IPS-NIHi7 (cell line): ENCODE measurements at regions not wholly inside any gene's neighbourhood (a gene's known extent, or its start where the extent isn't known, plus 50 kb on each side); places are given as distances from the start of the nearest gene placed in this dataset.
"Not testable (repeated sequence)": the region's sequence is repeated elsewhere in the genome, so short reads cannot be mapped to it uniquely, and the experiment has no call there.

Experiments
- DNase-seq: peaks from one replicate; pipeline ENCODE4 v3.0.0; 2012; ENCODE audit warnings: mixed read lengths; ENCODE audit errors: extremely low spot score

DNA sequence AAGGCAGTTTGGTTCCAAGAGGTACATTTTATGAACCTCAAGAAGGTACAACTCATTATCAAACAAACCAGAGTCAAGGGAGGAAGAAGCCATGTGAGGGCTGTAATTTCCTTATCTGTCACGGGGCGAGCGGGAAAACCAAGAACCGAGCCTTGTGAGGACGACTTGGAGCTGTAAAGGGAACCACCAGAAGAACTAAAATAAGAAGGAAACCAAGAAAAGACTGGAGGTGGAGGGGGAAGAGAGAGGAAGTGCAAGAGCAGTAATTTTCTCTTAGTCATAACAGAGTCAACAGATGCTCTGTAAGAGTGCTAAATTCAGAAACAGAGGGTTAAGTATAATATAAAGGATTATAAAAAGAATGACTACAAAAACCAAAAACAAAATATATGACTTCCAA, 127.1 kb downstream of the DIRAS2 start:
- DNase-seq: no peak

DNA sequence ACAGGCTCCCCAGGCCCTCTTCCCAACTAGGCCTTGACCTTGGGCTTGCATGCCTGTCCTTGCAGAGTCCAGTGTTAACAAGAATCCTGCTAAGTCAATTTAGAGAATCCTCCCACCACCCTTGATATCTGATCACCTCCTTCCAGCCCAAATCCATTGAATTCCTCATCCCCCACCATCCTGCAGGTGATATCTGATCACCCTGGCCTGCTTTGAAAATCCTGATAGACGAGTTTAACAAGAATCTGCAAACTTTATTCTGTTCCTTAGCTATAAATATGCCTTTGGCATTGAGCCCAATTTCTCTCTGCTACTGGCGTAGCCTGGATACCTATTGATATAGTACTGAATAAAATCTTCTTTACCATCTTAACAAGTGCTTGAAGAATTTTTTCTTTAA, 125.5 kb downstream of the DIRAS2 start:
- DNase-seq: no peak

DNA sequence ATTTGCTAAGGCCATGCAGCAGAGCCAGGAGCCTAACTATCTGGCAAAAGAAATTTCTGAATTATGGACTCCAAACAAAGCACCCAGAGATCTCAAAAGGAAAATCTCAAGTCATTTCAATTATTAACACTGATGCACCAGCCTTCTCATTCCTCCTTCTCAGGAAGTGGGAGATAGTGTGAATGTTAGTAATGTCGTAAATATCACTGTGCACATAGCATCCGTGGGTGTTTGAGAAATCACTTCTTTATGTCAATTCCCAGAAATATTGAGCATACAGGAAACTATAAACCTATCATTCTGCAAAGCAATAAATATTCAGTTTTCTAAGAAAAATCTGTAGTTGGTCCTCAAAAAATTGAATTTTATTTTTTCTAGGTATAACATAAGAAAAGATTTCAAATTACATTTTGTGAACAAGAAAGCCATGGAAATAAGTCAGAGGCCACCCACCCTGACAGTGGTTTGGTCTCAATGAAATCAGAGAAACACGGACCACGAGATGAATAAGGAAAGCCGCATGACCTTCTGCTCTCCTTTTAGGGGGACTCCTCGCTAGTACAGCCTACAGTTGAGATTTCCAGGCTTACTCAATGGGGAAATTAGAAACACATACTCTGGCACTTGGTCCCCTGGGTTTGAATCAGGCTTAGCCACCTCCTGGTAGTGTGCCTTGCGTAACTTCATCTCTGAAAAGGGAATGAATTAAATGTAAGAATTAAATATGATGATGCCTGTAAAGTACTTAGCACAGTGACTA, 120.6 kb downstream of the DIRAS2 start:
- DNase-seq: no peak

DNA sequence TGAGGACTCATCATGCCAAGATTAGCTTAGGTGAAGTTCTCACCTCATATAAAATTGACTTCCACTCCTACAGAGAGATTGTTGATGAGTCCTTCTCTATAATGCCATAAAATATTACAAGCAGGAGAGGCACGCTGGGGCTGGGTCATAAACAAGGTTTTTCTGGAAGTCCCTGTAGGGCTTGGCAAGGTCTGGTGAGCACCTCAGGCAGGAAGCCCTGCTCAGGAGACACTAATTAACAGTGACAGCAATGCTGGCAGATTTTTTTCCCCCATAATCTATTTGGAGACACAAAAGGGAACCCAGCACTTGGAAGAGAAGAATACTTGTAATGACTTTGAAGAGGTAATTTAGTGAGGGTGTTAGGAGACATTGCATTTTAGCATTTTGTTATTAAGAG, 118.7 kb downstream of the DIRAS2 start:
- DNase-seq: no peak

DNA sequence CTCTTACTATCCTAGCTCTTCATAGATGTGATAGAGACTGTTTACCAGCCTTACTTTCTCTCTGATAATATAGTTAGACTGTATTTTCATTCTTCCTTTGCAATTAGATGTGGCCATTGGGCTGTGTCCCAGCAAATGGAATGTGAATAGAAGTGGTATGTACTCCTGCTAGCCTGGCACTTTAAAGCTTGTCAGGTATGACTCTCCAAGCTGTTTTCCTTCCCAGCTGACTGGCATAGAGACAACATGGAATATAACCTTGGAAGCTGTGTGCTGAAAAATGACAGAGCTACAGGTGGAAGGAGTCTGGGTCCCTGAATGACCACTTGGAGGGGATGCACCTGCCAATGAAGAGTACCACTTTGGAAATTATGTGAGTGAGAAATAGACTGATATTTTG, 116.2 kb downstream of the DIRAS2 start:
- no peak for DNase-seq

DNA sequence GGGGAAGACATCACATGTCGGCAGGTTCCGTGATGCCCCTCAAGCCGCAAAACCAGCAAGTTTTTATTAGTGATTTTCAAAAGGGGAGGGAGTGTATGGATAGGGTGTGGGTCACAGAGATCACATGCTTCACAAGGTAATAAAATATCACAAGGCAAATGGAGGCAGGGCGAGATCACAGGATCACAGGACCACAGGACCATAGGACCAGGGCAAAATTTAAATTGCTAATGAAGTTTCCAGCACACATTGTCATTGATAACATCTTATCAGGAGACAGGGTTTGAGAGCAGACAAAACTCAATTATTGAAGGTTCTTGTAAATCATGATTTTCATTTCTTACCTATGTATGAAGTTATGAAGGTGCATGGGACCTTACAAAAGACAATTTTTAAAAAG, 106.5 kb downstream of the DIRAS2 start:
- not testable (repeated sequence) for DNase-seq

DNA sequence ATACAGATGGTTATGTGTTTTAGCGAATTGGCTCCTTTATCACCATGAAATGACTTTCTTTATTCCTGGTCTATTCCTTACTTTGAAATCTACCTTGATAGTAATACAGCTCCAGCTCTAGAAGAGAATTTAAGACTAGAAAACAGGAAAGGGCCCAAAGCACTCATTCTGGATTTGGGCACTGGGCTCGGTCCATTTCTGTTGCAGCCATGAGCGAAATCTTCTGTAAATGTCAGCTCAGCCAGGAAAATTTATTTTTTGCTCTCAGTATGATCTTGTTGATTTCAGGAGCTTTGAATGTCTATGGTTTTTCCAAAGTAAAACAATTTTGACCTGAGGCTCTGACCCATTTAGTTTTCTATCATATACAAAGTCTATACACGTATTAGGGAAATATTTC, 104.1 kb downstream of the DIRAS2 start:
- DNase-seq: no peak

DNA sequence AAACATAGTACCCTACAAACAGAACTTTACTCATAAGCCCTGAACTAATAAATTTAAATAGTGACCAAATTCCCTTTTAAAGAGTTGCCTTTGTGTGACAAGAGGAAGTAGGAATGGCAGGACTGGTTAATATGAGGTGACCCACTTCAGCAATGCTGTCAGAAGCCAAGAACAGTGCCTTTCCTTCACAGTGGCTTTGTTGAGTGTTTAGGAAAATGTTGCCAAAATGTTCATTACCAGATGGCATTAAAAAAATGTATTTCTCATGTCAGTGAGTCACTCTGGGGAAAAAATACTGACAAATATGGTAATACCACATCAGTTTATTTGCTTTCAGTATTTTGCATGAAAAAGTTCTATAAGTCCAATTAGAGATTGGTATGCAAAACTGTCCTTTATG, 103.3 kb downstream of the DIRAS2 start:
- DNase-seq: no peak

DNA sequence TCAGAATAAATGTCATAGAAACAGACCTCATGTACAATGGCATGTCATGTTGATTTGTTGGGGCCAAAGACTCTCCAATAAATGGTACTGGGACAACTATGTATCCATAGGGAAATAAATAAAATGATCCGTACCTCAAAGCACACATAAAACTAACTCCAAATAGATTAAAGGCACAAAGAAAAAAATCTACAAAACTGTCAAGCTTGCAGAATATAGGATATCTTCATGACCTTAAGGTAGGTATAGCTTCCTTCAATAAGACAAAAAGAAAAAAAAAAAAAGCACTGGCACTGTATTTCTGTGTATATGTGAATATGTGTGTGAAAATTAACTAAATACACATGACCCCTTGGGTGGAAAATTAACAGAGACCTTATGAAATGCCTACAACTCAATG, 101.9 kb downstream of the DIRAS2 start:
- DNase-seq: no peak

DNA sequence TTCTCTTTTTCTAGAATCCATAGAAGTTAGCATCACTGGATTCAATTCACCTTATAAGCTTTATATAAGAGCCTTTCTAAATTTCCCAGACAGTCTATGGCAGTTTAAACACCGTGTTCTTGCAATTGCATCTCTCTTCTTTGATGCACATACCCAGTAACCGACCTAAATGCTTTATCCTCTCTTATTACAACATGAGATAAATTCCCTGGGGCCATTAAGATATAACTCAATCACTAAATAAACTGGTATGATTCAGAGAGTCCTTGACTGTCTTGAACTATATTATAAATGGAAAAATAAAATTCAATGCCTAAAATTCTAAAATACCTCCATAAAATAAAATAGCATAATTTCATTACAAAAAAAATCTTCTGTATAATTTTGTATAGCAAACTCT, 98.1 kb downstream of the DIRAS2 start:
- no peak for DNase-seq

DNA sequence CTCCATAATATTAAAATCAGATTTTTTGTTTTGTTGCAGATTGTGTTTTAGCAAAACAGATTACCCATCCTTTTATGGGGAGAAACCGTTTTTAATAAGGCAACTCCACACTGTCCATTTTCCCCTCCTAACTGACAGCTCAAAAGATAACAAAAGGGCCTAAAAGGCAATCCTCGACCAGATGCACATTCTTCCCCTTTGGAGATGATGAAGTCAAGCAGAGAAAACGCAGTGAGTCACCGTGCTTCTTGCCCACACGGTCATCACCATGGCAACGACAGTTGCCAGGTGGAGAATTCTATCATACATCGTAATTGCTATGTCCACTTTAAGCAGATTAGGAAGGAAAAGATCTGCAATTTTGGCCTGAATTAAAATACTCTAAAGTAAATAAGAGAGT, 96.4 kb downstream of the DIRAS2 start:
- DNase-seq: peak; percentile 31

DNA sequence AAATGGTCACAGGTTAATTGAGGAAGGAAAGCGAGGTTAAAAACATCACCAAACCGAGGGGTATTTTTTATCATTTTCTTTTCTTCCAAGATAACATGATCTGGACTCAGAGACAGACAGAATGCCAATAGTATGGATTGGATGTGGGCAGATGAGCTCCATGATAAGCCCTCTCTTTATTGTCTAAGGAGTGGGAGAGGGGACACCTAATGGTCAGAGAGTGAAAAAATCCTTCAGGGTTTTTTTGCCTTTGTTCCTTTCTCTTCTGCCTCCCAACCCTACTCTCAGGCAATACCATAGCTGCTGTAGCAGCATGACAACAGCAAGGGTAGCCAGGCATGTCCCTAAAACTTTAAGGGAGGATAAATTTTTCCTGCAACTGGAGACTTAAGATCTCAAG, 94.7 kb downstream of the DIRAS2 start:
- DNase-seq: no peak

DNA sequence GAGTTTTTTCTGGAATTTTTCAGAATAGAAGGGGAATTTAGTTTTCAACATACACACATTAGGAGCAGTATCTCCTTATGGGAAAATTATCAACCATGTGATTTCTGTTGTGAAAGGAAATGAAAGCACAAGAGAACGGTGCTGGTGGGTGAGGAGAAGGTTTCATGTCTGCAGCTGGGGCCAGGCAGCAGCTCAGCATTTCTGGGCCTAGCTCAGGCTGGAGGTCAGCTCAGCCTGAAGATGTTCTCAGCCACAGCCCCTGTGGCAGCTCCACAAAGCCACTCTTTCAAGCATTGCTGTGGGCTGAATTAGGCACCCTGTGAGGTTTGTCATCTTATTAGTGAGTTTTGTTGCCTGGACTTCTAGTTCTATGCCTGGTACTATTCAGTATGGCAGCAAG, 90.3 kb downstream of the DIRAS2 start:
- DNase-seq: no peak

DNA sequence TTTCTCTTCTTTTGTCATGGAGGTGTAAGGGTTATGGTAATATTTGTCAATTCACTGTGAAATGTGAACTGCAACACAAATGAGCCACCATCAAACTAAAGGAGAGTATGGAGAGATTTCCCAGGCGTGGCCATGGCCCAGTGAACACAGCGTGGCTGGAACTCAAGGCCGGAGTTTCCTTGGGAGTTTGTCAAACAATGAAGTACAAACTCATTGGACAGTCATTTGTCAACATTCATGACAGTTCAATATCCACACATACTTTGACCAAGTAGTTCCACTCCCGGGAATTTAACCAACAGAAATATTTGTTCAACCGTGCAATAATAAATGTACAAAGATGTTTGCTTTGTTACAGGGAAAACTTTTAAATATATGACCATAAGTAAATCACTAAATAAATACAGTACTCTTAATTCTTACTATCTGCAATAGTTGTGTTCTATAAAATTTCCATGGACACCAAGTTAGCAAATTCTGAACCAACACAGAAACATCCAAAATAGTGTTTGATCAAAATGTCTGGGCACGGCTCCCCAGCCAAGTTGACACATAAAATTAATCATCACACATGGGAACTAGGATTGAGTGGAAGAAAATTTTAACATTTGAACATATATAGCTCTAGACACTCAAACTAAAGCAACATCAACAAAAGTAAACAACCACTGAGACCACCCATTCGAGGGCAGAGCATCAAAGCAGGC, 87.1 kb downstream of the DIRAS2 start:
- DNase-seq: no peak

DNA sequence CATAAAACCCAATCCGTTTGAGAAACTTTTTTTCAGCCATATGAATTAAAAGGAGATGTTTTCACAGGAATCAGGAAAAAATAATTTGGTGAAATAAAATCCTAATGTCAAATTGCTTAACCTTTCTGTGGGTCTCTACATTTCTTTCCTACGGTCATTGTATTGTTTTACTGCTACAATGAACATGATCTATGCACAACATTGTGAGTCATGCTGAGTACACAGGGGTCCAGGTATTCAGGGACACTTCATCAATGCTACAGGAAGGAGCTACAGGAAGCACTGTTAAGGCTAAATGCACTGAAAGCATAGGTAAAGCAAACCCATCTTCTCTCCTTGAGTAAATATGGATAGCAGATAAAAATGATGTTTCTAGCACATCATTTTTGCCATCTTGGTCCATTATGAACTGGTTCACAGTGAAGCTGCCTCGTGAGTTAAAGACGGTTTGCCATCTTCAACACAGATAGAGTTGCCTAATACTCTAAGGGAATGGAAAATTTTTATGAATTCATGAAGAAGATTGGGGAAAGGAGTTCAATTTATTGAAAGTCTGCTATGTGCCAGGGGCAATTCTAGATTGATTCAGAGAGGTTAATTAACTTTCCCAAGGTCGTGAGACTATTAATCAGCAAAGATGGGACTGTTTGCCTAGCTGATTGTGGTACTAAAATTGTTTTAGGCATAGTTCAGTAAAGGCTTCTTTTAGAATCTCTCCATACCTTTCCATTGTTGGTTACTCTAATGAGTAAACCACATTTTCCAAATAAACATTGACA, 85.5 kb downstream of the DIRAS2 start:
- no peak for DNase-seq

DNA sequence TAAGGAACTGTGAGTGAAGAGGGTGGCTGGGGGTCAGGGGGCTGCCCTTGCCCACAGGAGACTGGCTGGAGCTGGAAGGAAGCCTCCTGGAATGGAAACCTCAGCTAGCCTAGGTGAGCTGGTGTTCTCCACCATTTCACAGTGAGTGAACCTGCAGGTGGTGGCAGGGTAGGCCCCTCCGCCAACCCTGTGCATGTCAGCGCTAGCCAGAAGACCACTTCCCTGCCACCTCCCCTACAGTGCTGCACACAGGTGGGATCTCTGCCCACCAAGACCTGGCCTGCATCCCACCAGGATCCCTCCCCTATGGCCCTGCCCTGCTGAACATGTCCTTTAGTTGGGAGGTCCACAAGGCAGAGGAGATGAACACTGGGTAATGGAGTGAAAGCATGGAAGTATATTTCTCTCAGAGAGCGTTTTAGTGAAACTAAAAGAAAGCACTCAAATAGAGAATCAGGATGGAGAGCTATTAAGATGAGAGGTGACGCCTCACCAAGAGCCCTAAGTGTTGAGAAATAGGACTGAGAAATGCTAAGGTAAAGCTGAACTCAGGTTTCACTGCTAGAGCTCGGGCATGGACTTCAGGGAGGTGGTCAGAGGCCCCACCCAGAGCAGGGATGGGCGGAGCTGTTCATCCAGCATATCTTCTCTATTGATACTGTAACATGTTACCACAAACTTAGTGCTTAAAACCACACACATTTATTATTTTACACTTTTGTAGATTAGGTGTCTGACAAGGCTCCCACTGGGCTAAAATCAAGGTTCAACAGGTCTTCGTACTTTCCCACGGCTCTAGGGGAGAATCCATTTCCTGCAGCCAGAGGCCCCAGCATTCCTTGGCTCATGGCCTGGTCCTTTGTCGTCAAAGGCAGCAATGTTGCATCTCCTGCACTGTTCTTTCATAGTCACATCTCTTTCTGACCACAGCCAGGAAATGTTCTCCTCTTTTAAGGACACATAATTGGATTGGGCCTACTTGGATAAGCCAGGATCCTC, 83.2 kb downstream of the DIRAS2 start:
- no peak for DNase-seq
